NCI-H2029 treated with DMSO at 0.1 percent for 48 hours (cell line): ENCODE measurements at regions not wholly inside any gene's neighbourhood (a gene's known extent, or its start where the extent isn't known, plus 50 kb on each side); places are given as distances from the start of the nearest gene placed in this dataset.

Source experiments
- DNase-seq: peaks from one replicate; lab custom pipeline; 2025; lab: John Stamatoyannopoulos, UW

- DNase-seq: no peak
Observed at GRCh38 chr10:92792661-92793060, 55.7 kb upstream of the EXOC6 start.
